HG03135 (cell line): ENCODE measurements at regions not wholly inside any gene's neighbourhood (a gene's known extent, or its start where the extent isn't known, plus 50 kb on each side); places are given as distances from the start of the nearest gene placed in this dataset.

ENCODE experiments used
- ATAC-seq: cut with Tn5 transposase; IDR thresholded peaks from one replicate; pipeline ENCODE4 v1.9.1; 2021; ENCODE audit warnings: mild to moderate bottlenecking, moderate library complexity; ENCODE audit not compliant: unreplicated experiment

GRCh38 chr10:124267231-124267885 lies 151.4 kb downstream of the OAT start:
- ATAC-seq = no peak

DNA sequence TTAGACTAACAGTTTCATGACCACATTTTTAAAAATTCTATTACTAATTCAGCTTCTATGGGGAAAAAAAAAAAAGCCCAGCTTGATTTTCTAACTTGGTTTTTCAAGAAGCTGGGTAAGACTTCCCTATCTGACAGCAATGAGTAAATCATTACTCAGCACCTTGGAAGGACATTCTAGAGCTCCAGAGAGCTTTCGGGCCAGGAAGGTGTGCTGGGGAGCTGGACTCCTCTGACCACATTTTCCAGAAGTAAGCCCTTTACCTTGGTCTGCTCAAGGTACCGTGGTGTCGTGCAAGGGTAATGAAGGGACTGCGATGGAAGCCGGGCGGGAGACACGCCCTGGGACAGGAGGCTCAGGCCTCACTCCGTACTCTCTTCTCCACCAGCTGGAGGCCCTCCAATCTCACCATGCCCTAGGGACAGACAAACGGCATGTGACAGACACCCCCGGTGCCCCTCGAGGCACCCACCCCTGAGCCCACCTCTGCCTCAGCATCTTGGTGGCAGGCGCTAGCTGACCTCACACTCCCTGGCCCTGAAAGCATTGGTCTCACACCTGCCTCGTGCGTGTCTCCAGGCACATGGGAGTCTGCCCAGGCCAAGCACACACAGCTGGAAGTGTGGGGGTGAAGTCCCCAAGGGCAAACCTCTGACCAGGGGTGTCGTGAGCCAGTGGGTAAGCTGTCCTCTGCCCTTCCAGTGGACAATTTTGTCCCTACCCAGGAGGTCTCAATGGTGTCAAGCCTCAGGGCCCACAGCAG lies 152.1 kb downstream of the OAT start:
- no peak for ATAC-seq

GRCh38 chr10:124265776-124266467 lies 152.8 kb downstream of the OAT start:
- ATAC-seq = no peak

- no peak for ATAC-seq
Measured at GRCh38 chr10:124265391-124265745, 153.4 kb downstream of the OAT start.

GRCh38 chr10:124264711-124265390 lies 153.9 kb downstream of the OAT start:
- no peak for ATAC-seq

DNA sequence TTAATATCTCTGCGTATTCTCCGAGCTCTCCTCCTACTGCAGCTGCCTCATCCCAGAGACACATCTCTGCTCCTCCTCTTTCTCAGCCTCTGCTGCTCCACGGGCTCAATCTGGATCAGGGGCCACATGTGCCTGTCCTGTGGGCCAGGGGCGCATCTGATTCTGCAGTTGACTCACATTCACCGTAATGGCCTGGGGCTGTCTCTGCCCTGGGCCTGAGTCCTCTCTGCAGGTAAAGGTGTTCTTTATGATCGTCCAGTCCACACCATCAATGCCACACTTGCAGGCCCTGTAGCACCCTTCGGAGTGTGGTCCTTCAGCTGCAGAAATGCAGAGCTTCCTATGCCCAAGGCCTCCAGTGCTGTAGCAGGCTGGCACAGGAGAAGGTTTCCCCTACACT lies 154.5 kb downstream of the OAT start:
- no peak for ATAC-seq

DNA sequence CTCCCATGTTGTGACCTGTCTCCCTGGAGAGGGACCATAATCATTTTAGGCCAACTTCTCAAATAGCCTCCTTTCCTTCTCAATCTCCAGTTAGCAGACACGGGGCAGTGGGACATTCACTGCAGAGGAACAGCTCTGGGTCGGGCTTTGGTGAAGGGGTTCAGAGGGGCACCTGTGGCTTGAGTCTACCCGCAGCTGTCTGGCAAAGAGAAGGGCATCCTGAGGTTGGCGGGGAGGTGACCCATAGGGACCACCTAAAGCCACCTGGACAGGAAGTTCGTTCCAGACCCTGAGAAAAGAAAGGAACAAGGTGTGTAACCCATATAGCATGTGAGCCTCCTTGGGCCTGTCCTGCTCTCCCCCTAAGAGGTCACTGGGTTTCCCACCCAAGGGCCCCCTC lies 155.0 kb downstream of the OAT start:
- ATAC-seq = no peak

DNA sequence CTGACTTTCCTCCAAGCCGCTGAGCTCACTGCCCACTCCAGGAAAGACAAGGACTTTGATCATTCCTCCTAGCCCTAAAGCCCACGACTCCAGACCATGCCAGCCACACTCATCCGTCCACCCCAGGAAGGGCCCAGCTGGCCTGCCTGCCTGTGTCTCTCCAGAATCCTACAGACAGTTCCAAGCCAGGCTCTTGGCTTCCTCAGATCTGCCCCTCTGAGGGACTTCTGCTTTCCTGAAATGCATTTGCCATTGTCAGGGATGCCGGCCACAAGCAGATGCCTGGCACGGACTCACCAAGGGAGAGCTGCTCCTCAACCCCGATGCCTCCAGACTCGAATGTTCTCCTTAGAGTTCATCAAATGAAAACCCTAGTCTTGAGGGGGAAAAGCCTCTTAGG lies 155.8 kb downstream of the OAT start:
- no peak for ATAC-seq

GRCh38 chr10:124262234-124262865 lies 156.4 kb downstream of the OAT start:
- ATAC-seq = no peak

DNA sequence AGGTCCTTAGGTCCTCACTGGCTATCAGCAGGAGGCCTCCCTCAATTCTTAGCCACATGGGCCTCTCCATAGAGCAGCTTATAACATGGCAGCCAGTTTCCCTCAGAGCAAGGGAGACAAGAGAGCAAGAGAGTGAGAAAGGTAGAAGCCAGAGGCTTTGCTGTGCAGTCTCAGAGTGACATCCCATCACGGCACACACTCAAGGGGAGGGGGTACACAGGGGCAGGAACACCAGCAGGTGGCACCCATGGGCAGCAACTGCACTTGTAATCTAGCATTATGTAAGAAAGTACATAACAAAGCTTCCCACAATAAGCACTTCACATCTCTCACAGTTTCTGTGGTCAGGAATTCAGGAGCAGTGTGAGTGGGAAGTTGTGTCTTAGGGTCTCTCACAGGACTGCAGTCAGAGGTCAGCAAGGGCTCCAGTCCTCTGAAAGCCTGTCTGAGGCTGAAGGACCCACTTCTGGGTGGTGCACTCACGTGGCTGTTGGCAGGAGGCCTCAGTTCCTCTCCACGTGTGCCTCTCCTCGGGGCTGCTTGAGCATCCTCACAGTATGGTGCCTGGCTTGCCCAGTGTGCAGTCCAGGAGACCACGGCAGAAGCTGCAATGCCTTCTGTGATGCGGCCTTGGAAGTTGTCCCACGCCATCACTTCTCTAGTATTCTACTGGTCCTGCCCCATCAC lies 159.4 kb downstream of the OAT start:
- ATAC-seq = no peak

GRCh38 chr10:124257781-124258180 lies 160.9 kb downstream of the OAT start:
- no peak for ATAC-seq

GRCh38 chr10:124256151-124256550 lies 162.6 kb downstream of the OAT start:
- ATAC-seq = no peak

DNA sequence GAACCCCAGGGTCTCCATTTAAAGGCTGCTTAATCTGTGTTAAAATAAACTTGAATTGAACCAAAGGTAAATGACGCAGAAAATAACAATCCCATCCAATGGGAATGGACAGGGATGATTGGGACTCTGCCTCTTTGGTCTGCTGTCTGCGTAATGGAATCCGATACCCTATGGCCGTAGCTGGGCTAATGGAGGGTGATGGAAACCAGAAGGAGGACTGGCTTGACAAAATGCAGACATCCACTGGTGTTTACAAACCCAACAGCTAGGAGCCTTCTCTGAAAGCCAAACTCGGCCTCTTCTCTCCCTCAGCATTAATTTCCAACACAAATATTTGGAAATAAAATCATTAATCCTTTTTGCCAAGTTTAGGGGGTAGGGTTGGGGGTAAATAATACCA lies 162.2 kb upstream of the CHST15 start:
- no peak for ATAC-seq

- ATAC-seq = no peak
Measured at GRCh38 chr10:124254490-124254889, 161.1 kb upstream of the CHST15 start.

DNA sequence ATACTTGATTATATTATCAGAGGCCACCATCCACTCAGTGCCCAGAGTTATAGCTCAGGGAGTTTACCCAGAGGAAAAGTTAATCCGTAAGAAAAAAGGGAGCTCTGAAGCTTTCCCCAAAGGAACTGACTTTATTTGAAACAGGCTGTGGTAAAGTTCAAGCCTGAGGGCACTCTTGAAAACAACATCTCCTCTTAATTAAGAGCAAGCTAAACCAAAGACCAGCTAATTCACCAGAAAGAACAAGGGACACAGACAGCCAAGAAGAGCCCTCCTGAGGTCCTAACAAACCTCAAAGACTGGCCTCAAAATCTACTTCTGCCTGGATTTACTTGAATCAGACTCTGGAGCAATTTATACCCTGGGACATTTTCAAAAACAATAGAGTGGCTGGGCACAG lies 159.6 kb upstream of the CHST15 start:
- no peak for ATAC-seq

DNA sequence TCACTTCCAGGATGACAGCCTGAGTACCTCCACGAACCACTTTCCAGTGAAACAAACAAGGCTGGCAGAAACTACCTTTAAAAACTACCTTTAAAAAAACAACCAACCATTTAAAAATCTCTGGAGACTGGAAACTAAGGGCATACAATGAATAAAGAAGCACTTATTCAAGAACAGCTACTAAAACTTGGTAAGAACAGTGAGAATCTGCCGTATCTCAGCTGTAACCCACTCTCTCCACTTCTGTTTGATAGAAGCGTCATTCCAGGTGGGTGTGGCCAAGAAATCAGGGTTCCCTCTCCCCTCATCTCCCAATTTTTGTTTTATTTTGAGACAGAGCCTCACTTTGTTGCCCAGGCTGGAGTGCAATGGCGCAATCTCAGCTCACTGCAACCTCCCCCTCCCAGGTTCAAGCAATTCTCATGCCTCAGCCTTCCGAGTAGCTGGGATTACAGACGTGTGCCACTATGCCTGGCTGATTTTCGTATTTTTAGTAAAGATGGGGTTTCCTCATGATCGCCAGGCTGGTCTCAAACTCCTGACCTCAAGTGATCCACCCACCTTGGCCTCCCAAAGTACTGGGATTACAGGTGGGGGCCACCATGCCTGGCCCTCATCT lies 158.8 kb upstream of the CHST15 start:
- no peak for ATAC-seq

- no peak for ATAC-seq
Measured at GRCh38 chr10:124251317-124252065, 158.1 kb upstream of the CHST15 start.

GRCh38 chr10:124250506-124250905 lies 157.1 kb upstream of the CHST15 start:
- no peak for ATAC-seq

GRCh38 chr10:124249812-124250432 lies 156.5 kb upstream of the CHST15 start:
- ATAC-seq = no peak
